ENCODE measurements at regions not wholly inside any gene's neighbourhood (a gene's known extent, or its start where the extent isn't known, plus 50 kb on each side); places are given as distances from the start of the nearest gene placed in this dataset.

GRCh38 chr1:174074757-174075156 is 52.6 kb upstream of the RC3H1 start:
- TF ChIP-seq EP300 (IDR thresholded peaks at IDR 0.05) (no peak), POLR2A (IDR thresholded peaks at IDR 0.05) (no peak)
- TF ChIP-seq, protein P1, sequence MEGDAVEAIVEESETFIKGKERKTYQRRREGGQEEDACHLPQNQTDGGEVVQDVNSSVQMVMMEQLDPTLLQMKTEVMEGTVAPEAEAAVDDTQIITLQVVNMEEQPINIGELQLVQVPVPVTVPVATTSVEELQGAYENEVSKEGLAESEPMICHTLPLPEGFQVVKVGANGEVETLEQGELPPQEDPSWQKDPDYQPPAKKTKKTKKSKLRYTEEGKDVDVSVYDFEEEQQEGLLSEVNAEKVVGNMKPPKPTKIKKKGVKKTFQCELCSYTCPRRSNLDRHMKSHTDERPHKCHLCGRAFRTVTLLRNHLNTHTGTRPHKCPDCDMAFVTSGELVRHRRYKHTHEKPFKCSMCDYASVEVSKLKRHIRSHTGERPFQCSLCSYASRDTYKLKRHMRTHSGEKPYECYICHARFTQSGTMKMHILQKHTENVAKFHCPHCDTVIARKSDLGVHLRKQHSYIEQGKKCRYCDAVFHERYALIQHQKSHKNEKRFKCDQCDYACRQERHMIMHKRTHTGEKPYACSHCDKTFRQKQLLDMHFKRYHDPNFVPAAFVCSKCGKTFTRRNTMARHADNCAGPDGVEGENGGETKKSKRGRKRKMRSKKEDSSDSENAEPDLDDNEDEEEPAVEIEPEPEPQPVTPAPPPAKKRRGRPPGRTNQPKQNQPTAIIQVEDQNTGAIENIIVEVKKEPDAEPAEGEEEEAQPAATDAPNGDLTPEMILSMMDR (IDR thresholded peaks at IDR 0.05) = no peak
- Histone ChIP-seq H3K36me3 (no peaks in the 10 kb centered on the region), H3K9me3 (no peaks in the 10 kb centered on the region), H3K4me1 (ENCODE audit: insufficient read depth) (no peaks in the 10 kb centered on the region), H3K4me3 (no peak overlapping the region), H3K27me3 (no peaks in the 10 kb centered on the region), H3K27ac (no peak overlapping the region)
- intact Hi-C loops (cut with DNase I) = loop anchor here in 1 of 4 donors (10.0 kb wide), 1 partner anchor 660 kb away; no protein-coding TSS in a partner anchor
- WGBS, 3 donors = 21 to 29% (median 26%) methylated on average over 2 of the region's 2 CpGs
- DNase-seq = no peak

- H3K4me1 ChIP-seq (ENCODE audit: insufficient read depth) = no peaks in the 10 kb centered on the region
- no peak overlapping the region for H3K27ac ChIP-seq
- H3K27me3 ChIP-seq = no peaks in the 10 kb centered on the region
- H3K36me3 ChIP-seq = no peaks in the 10 kb centered on the region
- intact Hi-C loops (cut with DNase I) = loop anchor here in 1 of 4 donors (10.0 kb wide), 1 partner anchor 658 kb away; no protein-coding TSS in a partner anchor
- WGBS, 3 donors = 7 to 34% (median 7%) methylated on average over 3 of the region's 3 CpGs
- H3K9me3 ChIP-seq = no peaks in the 10 kb centered on the region
- DNase-seq = no peak
- TF ChIP-seq POLR2A (IDR thresholded peaks at IDR 0.05) (no peak), EP300 (IDR thresholded peaks at IDR 0.05) (no peak)
- TF ChIP-seq, protein P1 (IDR thresholded peaks at IDR 0.05) = no peak
- no peak overlapping the region for H3K4me3 ChIP-seq
Measured at GRCh38 chr1:174072581-174072980, 50.4 kb upstream of the RC3H1 start.

Measured in ovary (tissue), 7 donors.